Choroid plexus epithelial cell (primary cell): ENCODE measurements at regions not wholly inside any gene's neighbourhood (a gene's known extent, or its start where the extent isn't known, plus 50 kb on each side); places are given as distances from the start of the nearest gene placed in this dataset.

Experiments used
- DNase-seq: peaks from one replicate; pipeline ENCODE4 v3.0.0-alpha.2; 2010; ENCODE audit warnings: low read depth
- H3K4me3 ChIP-seq: 2 replicates; pipeline ENCODE4 v1.5.1; 2011; ENCODE audit warnings: low read depth, mild to moderate bottlenecking, control low read depth, low read length, moderate library complexity
- CTCF ChIP-seq: conservative IDR thresholded peaks from 2 replicates; pipeline ENCODE4 v1.5.1; 2011; ENCODE audit warnings: low read depth, mild to moderate bottlenecking, control low read depth, inconsistent platforms, low read length, moderate library complexity

- H3K4me3 ChIP-seq = no peak overlapping the region
- no peak for DNase-seq
- TF ChIP-seq CTCF = no peak
Measured at GRCh38 chr3:9301091-9301490, 51.6 kb upstream of the SRGAP3 start.

GRCh38 chr3:9301798-9302197 lies 52.4 kb upstream of the SRGAP3 start:
- no peak for DNase-seq
- no peak for TF ChIP-seq CTCF
- no peak overlapping the region for H3K4me3 ChIP-seq

GRCh38 chr3:9302425-9303181 lies 53.2 kb upstream of the SRGAP3 start:
- DNase-seq = peak; percentile 87
- H3K4me3 ChIP-seq = no peak overlapping the region
- peak; percentile 91 for TF ChIP-seq CTCF

- no peak for DNase-seq
- no peak overlapping the region for H3K4me3 ChIP-seq
- TF ChIP-seq CTCF = no peak
Measured at GRCh38 chr3:9308298-9308990, 54.4 kb upstream of the THUMPD3 start.

- no peak for DNase-seq
- TF ChIP-seq CTCF = no peak
- H3K4me3 ChIP-seq = no peak overlapping the region
Measured at GRCh38 chr3:9310043-9310442, 52.8 kb upstream of the THUMPD3 start.

GRCh38 chr3:9311228-9311627 lies 51.6 kb upstream of the THUMPD3 start:
- no peak overlapping the region for H3K4me3 ChIP-seq
- no peak for TF ChIP-seq CTCF
- DNase-seq = no peak
